ENCODE measurements at regions not wholly inside any gene's neighbourhood (a gene's known extent, or its start where the extent isn't known, plus 50 kb on each side); places are given as distances from the start of the nearest gene placed in this dataset.

GRCh38 chr13:72101768-72102400, 234.9 kb upstream of the DACH1 start:
- TF ChIP-seq CTCF (IDR thresholded peaks at IDR 0.05), result no peak
- no peak for TF ChIP-seq POLR2AphosphoS5 (IDR thresholded peaks at IDR 0.05)
- TF ChIP-seq POLR2A (IDR thresholded peaks at IDR 0.05), result no peak
- no peak for TF ChIP-seq EP300 (IDR thresholded peaks at IDR 0.05)

Data from sigmoid colon (tissue), 4 donors.